H1 (cell line): ENCODE measurements at regions not wholly inside any gene's neighbourhood (a gene's known extent, or its start where the extent isn't known, plus 50 kb on each side); places are given as distances from the start of the nearest gene placed in this dataset.
A peak's percentile ranks its signal among the peaks of the same experiment; 100 is the strongest.

Experiments
- CTCF ChIA-PET: fragments of 300-600 bp; sonication (Branson Sonifier 250); formaldehyde crosslinking; loops from one replicate; lab custom pipeline; 2021; ENCODE audit not compliant: partially characterized antibody; lab: Charles Lee
- POLR2A ChIA-PET: fragments of 300-600 bp; sonication (Branson Sonifier 250); formaldehyde crosslinking; loops from one replicate; lab custom pipeline; 2021; ENCODE audit warnings: inconsistent platforms; ENCODE audit not compliant: partially characterized antibody; lab: Charles Lee
- DNase-seq, 2 experiments: peaks; one replicate each; pipeline versions ENCODE4 v3.0.0 to v3.0.0-alpha.2; 2010 to 2022; ENCODE audit warnings: low spot score in 2 of 2, low read depth in 1 of 2, mixed read lengths in 1 of 2
- FAIRE-seq: peaks from 2 replicates; lab custom pipeline; 2011; peaks lifted over from hg19 to GRCh38; lab: Jason Lieb, UNC
- H2AFZ ChIP-seq: 2 replicates; pipeline ENCODE4 v1.8.1; 2012; ENCODE audit warnings: low read length, inconsistent platforms
- H2AK5ac ChIP-seq: 2 replicates; pipeline ENCODE4 v1.6.1; 2013; ENCODE audit warnings: low read depth, low read length
- H2BK120ac ChIP-seq: replicated peaks from 2 replicates; pipeline ENCODE3; 2013; ENCODE audit warnings: low read depth, low read length, inconsistent platforms
- H2BK12ac ChIP-seq: 2 replicates; pipeline ENCODE4 v1.6.1; 2013; ENCODE audit warnings: low read depth, low read length
- H2BK15ac ChIP-seq: 2 replicates; pipeline ENCODE4 v1.6.1; 2013; ENCODE audit warnings: low read length
- H2BK20ac ChIP-seq: 2 replicates; pipeline ENCODE4 v1.6.1; 2013; ENCODE audit warnings: low read length
- H2BK5ac ChIP-seq: 2 replicates; pipeline ENCODE4 v1.6.1; 2013; ENCODE audit warnings: low read depth, low read length
- H3K14ac ChIP-seq: 2 replicates; pipeline ENCODE4 v1.6.1; 2013; ENCODE audit warnings: inconsistent platforms; ENCODE audit not compliant: insufficient read length
- H3K18ac ChIP-seq: 2 replicates; pipeline ENCODE4 v1.6.1; 2013; ENCODE audit warnings: low read length; ENCODE audit errors: extremely low read depth
- H3K23ac ChIP-seq: 2 replicates; pipeline ENCODE4 v1.6.1; 2013; ENCODE audit warnings: inconsistent platforms; ENCODE audit not compliant: insufficient read length
- H3K23me2 ChIP-seq: 2 replicates; pipeline ENCODE4 v1.6.1; 2013; ENCODE audit warnings: low read depth, low read length
- H3K27ac ChIP-seq: 2 replicates; pipeline ENCODE4 v1.6.1; 2011; ENCODE audit warnings: low read depth, low read length, inconsistent platforms
- H3K27me3 ChIP-seq, 4 experiments: replicated peaks in 1 of 4; 1 replicate in 1 of 4; 2 replicates in 3 of 4; pipeline versions ENCODE4 v1.6.1 to v1.8.1; 2011 to 2013; ENCODE audit warnings: low read length in 3 of 4, mild to moderate bottlenecking in 3 of 4, inconsistent platforms in 2 of 4, mixed read lengths in 2 of 4, moderate library complexity in 1 of 4; ENCODE audit not compliant: control insufficient read depth in 3 of 4, insufficient read depth in 3 of 4; ENCODE audit errors: extremely low read depth in 1 of 4
- H3K36me3 ChIP-seq, 4 experiments: 2 replicates each; pipeline versions ENCODE4 v1.6.1 to v1.8.1; 2011 to 2013; ENCODE audit warnings: mild to moderate bottlenecking in 4 of 4, low read length in 3 of 4, moderate library complexity in 2 of 4, control low read depth in 1 of 4, inconsistent platforms in 1 of 4; ENCODE audit not compliant: insufficient read depth in 4 of 4, control insufficient read depth in 2 of 4
- H3K4ac ChIP-seq: replicated peaks from 2 replicates; pipeline ENCODE3; 2013; ENCODE audit warnings: low read length, low read depth, mixed read lengths, inconsistent platforms; ENCODE audit not compliant: insufficient read length
- H3K4me1 ChIP-seq, 4 experiments: replicated peaks in 1 of 4; 1 replicate in 1 of 4; 2 replicates in 3 of 4; pipeline versions ENCODE4 v1.6.1 to v1.8.1; 2011 to 2013; ENCODE audit warnings: low read length in 3 of 4, inconsistent platforms in 2 of 4, mixed read lengths in 1 of 4; ENCODE audit not compliant: insufficient read depth in 4 of 4, control insufficient read depth in 3 of 4
- H3K4me2 ChIP-seq, 2 experiments: 2 replicates each; pipeline versions ENCODE4 v1.6.1 to v1.8.1; 2011 to 2013; ENCODE audit warnings: low read depth in 2 of 2, low read length in 2 of 2, control low read depth in 1 of 2, inconsistent platforms in 1 of 2, mild to moderate bottlenecking in 1 of 2; ENCODE audit not compliant: insufficient read depth in 1 of 2
- H3K4me3 ChIP-seq, 4 experiments: fragments of 200-600, 300-600 bp in 1 of 4; sonication (generic), shearing (Covaris generic), sonication (Bioruptor Twin) in 1 of 4; 2 replicates each; pipeline versions ENCODE4 v1.5.1 to v1.8.1; 2011 to 2016; ENCODE audit warnings: low read length in 4 of 4, low read depth in 3 of 4, control low read depth in 2 of 4, inconsistent platforms in 2 of 4, mild to moderate bottlenecking in 2 of 4, mixed read lengths in 1 of 4, moderate library complexity in 1 of 4; ENCODE audit not compliant: insufficient read depth in 2 of 4; ENCODE audit errors: extremely low read depth in 1 of 4
- H3K56ac ChIP-seq: replicated peaks from 2 replicates; pipeline ENCODE3; 2013; ENCODE audit warnings: low read depth, mild to moderate bottlenecking, mixed read lengths, low read length, inconsistent platforms; ENCODE audit not compliant: insufficient read length
- H3K79me1 ChIP-seq: 2 replicates; pipeline ENCODE4 v1.6.1; 2013; ENCODE audit warnings: low read depth, low read length, control low read depth
- H3K79me2 ChIP-seq, 2 experiments: 2 replicates each; pipeline versions ENCODE4 v1.6.1 to v1.8.1; 2012 to 2013; ENCODE audit warnings: low read length in 2 of 2, mild to moderate bottlenecking in 2 of 2, inconsistent platforms in 1 of 2; ENCODE audit not compliant: insufficient read depth in 2 of 2, control insufficient read depth in 1 of 2
- H3K9ac ChIP-seq, 4 experiments: replicated peaks in 1 of 4; 1 replicate in 1 of 4; 2 replicates in 3 of 4; pipeline versions ENCODE4 v1.6.1 to v1.8.1; 2011 to 2013; ENCODE audit warnings: low read depth in 3 of 4, low read length in 3 of 4, control low read depth in 2 of 4, mild to moderate bottlenecking in 2 of 4, moderate library complexity in 2 of 4, inconsistent platforms in 1 of 4; ENCODE audit errors: extremely low read depth in 1 of 4
- H3K9me3 ChIP-seq, 2 experiments: 2 replicates each; pipeline versions ENCODE4 v1.6.1 to v1.8.1; 2012 to 2013; ENCODE audit warnings: mild to moderate bottlenecking in 2 of 2, moderate library complexity in 2 of 2, control low read depth in 1 of 2, inconsistent platforms in 1 of 2, low read depth in 1 of 2, low read length in 1 of 2, mixed read lengths in 1 of 2; ENCODE audit not compliant: insufficient read depth in 2 of 2
- H4K20me1 ChIP-seq, 2 experiments: replicated peaks in 1 of 2; 2 replicates each; pipeline versions ENCODE3 to v1.8.1; 2011 to 2013; ENCODE audit warnings: inconsistent platforms in 2 of 2, low read length in 2 of 2, mild to moderate bottlenecking in 1 of 2; ENCODE audit not compliant: insufficient read depth in 2 of 2, control insufficient read depth in 1 of 2
- H4K5ac ChIP-seq: 2 replicates; pipeline ENCODE4 v1.6.1; 2013; ENCODE audit warnings: low read length, low read depth, mixed read lengths, inconsistent platforms; ENCODE audit not compliant: insufficient read length
- H4K8ac ChIP-seq: 2 replicates; pipeline ENCODE4 v1.8.0; 2013; ENCODE audit warnings: mild to moderate bottlenecking, moderate library complexity, low read length, inconsistent platforms; ENCODE audit not compliant: insufficient read depth; ENCODE audit errors: extremely low read depth
- H4K91ac ChIP-seq: replicated peaks from 2 replicates; pipeline ENCODE3; 2013; ENCODE audit warnings: low read length, mixed read lengths, inconsistent platforms; ENCODE audit not compliant: insufficient read length
- CTBP2 ChIP-seq: IDR thresholded peaks from 2 replicates; pipeline ENCODE4 v1.7.0; 2011; ENCODE audit warnings: borderline replicate concordance, mild to moderate bottlenecking, moderate library complexity, mixed read lengths, low read length; ENCODE audit not compliant: insufficient read depth, insufficient read length
- GABPA ChIP-seq: IDR thresholded peaks from 2 replicates; pipeline ENCODE4 v1.6.1; 2011; ENCODE audit warnings: mild to moderate bottlenecking, low read length, moderate library complexity, borderline replicate concordance; ENCODE audit not compliant: insufficient read depth
- GTF2F1 ChIP-seq: IDR thresholded peaks from 2 replicates; pipeline ENCODE4 v1.6.1; 2012; ENCODE audit warnings: low read depth, low read length, improper control_type of control experiment, borderline replicate concordance
- JUND ChIP-seq: IDR thresholded peaks from 2 replicates; pipeline ENCODE4 v1.6.1; 2011; ENCODE audit warnings: mild to moderate bottlenecking, improper control_type of control experiment, low read length
- NANOG ChIP-seq: IDR thresholded peaks from 2 replicates; pipeline ENCODE4 v1.6.1; 2011; ENCODE audit warnings: low read length, low read depth, mild to moderate bottlenecking, inconsistent platforms; ENCODE audit not compliant: insufficient read depth, poor library complexity, severe bottlenecking
- NRF1 ChIP-seq: IDR thresholded peaks from 2 replicates; pipeline ENCODE4 v1.6.1; 2011; ENCODE audit warnings: mild to moderate bottlenecking, low read depth, low read length, improper control_type of control experiment
- RAD21 ChIP-seq, 2 experiments: IDR thresholded peaks in 1 of 2; conservative IDR thresholded peaks in 1 of 2; 2 replicates each; pipeline ENCODE4 v1.6.1; 2011; ENCODE audit warnings: low read depth in 2 of 2, low read length in 2 of 2, improper control_type of control experiment in 1 of 2, inconsistent platforms in 1 of 2, mild to moderate bottlenecking in 1 of 2, moderate library complexity in 1 of 2
- SIN3A ChIP-seq, 2 experiments: IDR thresholded peaks in 1 of 2; conservative IDR thresholded peaks in 1 of 2; 2 replicates each; pipeline ENCODE4 v1.6.1; 2011 to 2012; ENCODE audit warnings: low read length in 2 of 2, improper control_type of control experiment in 1 of 2, low read depth in 1 of 2, mild to moderate bottlenecking in 1 of 2
- SP1 ChIP-seq: IDR thresholded peaks from 2 replicates; pipeline ENCODE4 v1.6.1; 2011; ENCODE audit warnings: low read depth, low read length
- SUZ12 ChIP-seq: fragments of 200-600 bp; sonication (generic); IDR thresholded peaks from 2 replicates; pipeline ENCODE4 v1.6.1; 2012; ENCODE audit warnings: mild to moderate bottlenecking, inconsistent platforms, low read length, moderate library complexity, mixed read lengths
- TBP ChIP-seq: IDR thresholded peaks from 2 replicates; pipeline ENCODE4 v1.6.1; 2011; ENCODE audit warnings: low read depth, low read length, improper control_type of control experiment
- WGBS, 2 experiments: shearing (Covaris generic) in 1 of 2; methylation state at CpG; one replicate each; pipeline versions ENCODE4 v1.1.6 to v1.1.7; 2013 to 2015; ENCODE audit warnings: low lambda C conversion rate in 2 of 2, mixed read lengths in 2 of 2, inconsistent platforms in 1 of 2, low coverage in 1 of 2, missing lambda C conversion rate in 1 of 2; ENCODE audit not compliant: insufficient replicate concordance in 2 of 2, insufficient coverage in 1 of 2, insufficient read length in 1 of 2; ENCODE audit errors: extremely low coverage in 1 of 2, missing lambda C conversion rate in 1 of 2; 5-methylcytosine and 5-hydroxymethylcytosine counted together
- TF ChIP-seq, protein P1 (sequence below): IDR thresholded peaks from 2 replicates; pipeline ENCODE4 v1.6.1; 2012; ENCODE audit warnings: inconsistent platforms

DNA sequence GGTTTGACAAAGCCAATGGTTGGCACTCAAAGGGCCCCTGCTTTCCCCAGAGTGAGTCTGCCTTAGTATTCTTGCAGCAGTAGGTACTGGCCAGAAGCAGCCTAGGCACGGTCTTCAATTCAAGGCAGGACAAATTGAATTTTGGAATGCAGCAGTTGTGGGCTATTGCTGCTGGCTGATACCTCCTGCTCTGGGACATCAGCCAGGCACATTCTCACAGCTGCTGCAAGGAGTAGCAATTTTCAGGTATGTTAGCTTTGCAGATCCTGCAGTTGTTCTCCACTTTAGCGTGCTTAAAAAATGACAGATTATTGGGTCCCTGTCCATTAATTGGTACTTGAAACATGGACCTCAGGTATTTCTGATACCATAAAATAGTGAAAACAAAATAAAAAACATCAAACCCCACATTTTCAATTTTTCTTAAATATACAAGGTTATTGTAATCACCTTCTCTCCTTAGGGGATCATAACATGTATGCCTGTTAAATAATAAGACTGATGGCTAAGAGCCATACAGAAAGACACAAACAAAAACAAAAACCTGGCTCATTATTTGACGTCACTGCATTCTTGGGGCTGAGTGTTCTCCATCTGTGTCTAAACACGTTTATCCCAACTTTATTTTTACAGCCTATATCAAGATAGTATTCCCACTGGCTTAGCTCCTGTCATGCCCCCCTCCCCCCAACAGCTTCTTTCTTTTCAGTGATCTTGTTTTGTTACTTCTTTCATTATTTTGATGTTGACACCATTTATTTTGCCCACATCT lies 85.1 kb upstream of the CARD18 start:
- Histone ChIP-seq H3K4me1 (no peaks in the 10 kb centered on the region), H3K4ac (no peak overlapping the region), H3K23ac (no peak overlapping the region), H3K27ac (no peak overlapping the region), H3K27me3 (no peaks in the 10 kb centered on the region), H3K18ac (no peak overlapping the region), H2BK120ac (no peak overlapping the region), H2BK20ac (no peak overlapping the region), H3K23me2 (no peaks in the 10 kb centered on the region), H3K56ac (no peak overlapping the region), H2BK5ac (no peak overlapping the region), H4K5ac (no peak overlapping the region), H3K9me3 (no peaks in the 10 kb centered on the region), H2AK5ac (no peak overlapping the region), H2AFZ (peak overlapping the region; percentile 62; the same call in 1 of the 2 replicates), H3K14ac (no peak overlapping the region), H3K79me1 (no peaks in the 10 kb centered on the region), H2BK12ac (no peak overlapping the region), H3K9ac (no peak overlapping the region), H4K8ac (no peak overlapping the region), H2BK15ac (no peak overlapping the region), H3K4me2 (no peak overlapping the region), H3K4me3 (no peak overlapping the region), H3K79me2 (no peaks in the 10 kb centered on the region), H3K36me3 (no peaks in the 10 kb centered on the region), H4K20me1 (no peaks in the 10 kb centered on the region), H4K91ac (no peak overlapping the region)
- no peak for FAIRE-seq
- 92% methylated on average over 4 of the region's 4 CpGs; no CpG with 5 or more reads in 1 of the 2 experiments for WGBS, 2 experiments
- ChIA-PET POLR2A (no interaction called here), CTCF (no interaction called here)
- no peak for DNase-seq
- TF ChIP-seq SIN3A (conservative IDR thresholded peaks at IDR 0.05 in 1 of 2, IDR thresholded peaks at IDR 0.05 in 1 of 2; ENCODE audit: low read depth in 1 of 2, low read length in 2 of 2) (no peak), TBP (no peak), GABPA (no peak), NANOG (no peak), SUZ12 (no peak), GTF2F1 (no peak), JUND (no peak), NRF1 (no peak), SP1 (no peak), RAD21 (IDR thresholded peaks at IDR 0.05 in 1 of 2, conservative IDR thresholded peaks at IDR 0.05 in 1 of 2; ENCODE audit: low read depth in 2 of 2, low read length in 2 of 2) (no peak), CTBP2 (no peak)
- TF ChIP-seq, protein P1, sequence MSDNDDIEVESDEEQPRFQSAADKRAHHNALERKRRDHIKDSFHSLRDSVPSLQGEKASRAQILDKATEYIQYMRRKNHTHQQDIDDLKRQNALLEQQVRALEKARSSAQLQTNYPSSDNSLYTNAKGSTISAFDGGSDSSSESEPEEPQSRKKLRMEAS: no peak
